SK-N-MC (cell line): ENCODE measurements at regions not wholly inside any gene's neighbourhood (a gene's known extent, or its start where the extent isn't known, plus 50 kb on each side); places are given as distances from the start of the nearest gene placed in this dataset.

Experiments
- DNase-seq: peaks from one replicate; pipeline ENCODE4 v3.0.0-alpha.2; 2011; ENCODE audit warnings: low read depth, low spot score
- H3K27ac ChIP-seq: fragments of 200-600 bp; sonication (generic); 2 replicates; pipeline ENCODE4 v1.5.1; 2016; ENCODE audit warnings: mixed run types
- H3K36me3 ChIP-seq: fragments of 200-600 bp; sonication (generic); 2 replicates; pipeline ENCODE4 v1.6.1; 2017; ENCODE audit warnings: antibody characterized with exemption, low read length, mixed read lengths; ENCODE audit not compliant: insufficient read depth
- H3K4me3 ChIP-seq: fragments of 200-600 bp; sonication (generic); 2 replicates; pipeline ENCODE4 v1.5.1; 2016
- H3K9ac ChIP-seq: fragments of 200-600 bp; sonication (generic); 2 replicates; pipeline ENCODE4 v1.8.0; 2017; ENCODE audit warnings: mixed run types, mixed read lengths; ENCODE audit not compliant: insufficient read length
- H3K9me3 ChIP-seq: fragments of 200-600 bp; sonication (generic); 2 replicates; pipeline ENCODE4 v1.6.1; 2017; ENCODE audit warnings: low read depth, mild to moderate bottlenecking, antibody characterized with exemption, low read length, moderate library complexity, mixed read lengths
- EZH2 ChIP-seq: fragments of 200-600 bp; sonication (generic); IDR thresholded peaks from one replicate; pipeline ENCODE4 v1.6.1; 2017; ENCODE audit warnings: antibody characterized with exemption
- FOXP2 ChIP-seq: optimal IDR thresholded peaks from 2 replicates; pipeline ENCODE3; 2011; ENCODE audit warnings: mild to moderate bottlenecking, moderate library complexity; ENCODE audit not compliant: insufficient read depth; ENCODE audit errors: extremely low read length, control extremely low read depth
- POLR2AphosphoS5 ChIP-seq: IDR thresholded peaks from 2 replicates; pipeline ENCODE4 v1.6.1; 2012; ENCODE audit warnings: mild to moderate bottlenecking, low read depth, low read length, borderline replicate concordance

- H3K27ac ChIP-seq, result no peak overlapping the region
- no peaks in the 10 kb centered on the region for H3K9me3 ChIP-seq
- no peak for TF ChIP-seq EZH2
- no peak for TF ChIP-seq POLR2AphosphoS5
- no peak for TF ChIP-seq FOXP2
- H3K4me3 ChIP-seq, result no peak overlapping the region
- no peak overlapping the region for H3K9ac ChIP-seq
- H3K36me3 ChIP-seq, result peaks cover 10% of the 10 kb centered on the region
- no peak for DNase-seq
These were observed 63.7 kb upstream of the RPS13 start for GRCh38 chr11:17141156-17141555.

GRCh38 chr11:17138562-17138961 is 61.1 kb upstream of the RPS13 start:
- TF ChIP-seq POLR2AphosphoS5, result no peak
- TF ChIP-seq EZH2, result no peak
- no peak for TF ChIP-seq FOXP2
- H3K4me3 ChIP-seq, result no peak overlapping the region
- no peak overlapping the region for H3K27ac ChIP-seq
- H3K9me3 ChIP-seq, result no peaks in the 10 kb centered on the region
- DNase-seq, result no peak
- H3K9ac ChIP-seq, result no peak overlapping the region
- H3K36me3 ChIP-seq, result peaks cover 15% of the 10 kb centered on the region

- peak overlapping the region; percentile 62 for H3K27ac ChIP-seq
- H3K9ac ChIP-seq, result peak overlapping the region; percentile 15
- no peak for TF ChIP-seq EZH2
- no peak; the same call in 1 of the 2 replicates for TF ChIP-seq POLR2AphosphoS5
- no peak for TF ChIP-seq FOXP2
- DNase-seq, result peak; percentile 20
- peaks cover 17% of the 10 kb centered on the region for H3K36me3 ChIP-seq
- peak overlapping the region; percentile 34 for H3K4me3 ChIP-seq
- no peaks in the 10 kb centered on the region for H3K9me3 ChIP-seq
These were observed 58.6 kb upstream of the RPS13 start for GRCh38 chr11:17135916-17136683.

GRCh38 chr11:17132654-17133053 is 55.2 kb upstream of the RPS13 start:
- Histone ChIP-seq H3K36me3 (peaks cover 34% of the 10 kb centered on the region), H3K27ac (no peak overlapping the region), H3K9ac (no peak overlapping the region), H3K9me3 (no peaks in the 10 kb centered on the region), H3K4me3 (no peak overlapping the region)
- TF ChIP-seq EZH2 (no peak), FOXP2 (no peak), POLR2AphosphoS5 (no peak)
- DNase-seq, result no peak

GRCh38 chr11:17129003-17129402 is 51.5 kb upstream of the RPS13 start:
- Histone ChIP-seq H3K36me3 (peaks cover 28% of the 10 kb centered on the region), H3K4me3 (no peak overlapping the region), H3K27ac (no peak overlapping the region), H3K9me3 (no peaks in the 10 kb centered on the region), H3K9ac (no peak overlapping the region)
- TF ChIP-seq FOXP2, result no peak
- no peak for TF ChIP-seq POLR2AphosphoS5
- no peak for DNase-seq
